AG20443 (cell line): ENCODE measurements at regions not wholly inside any gene's neighbourhood (a gene's known extent, or its start where the extent isn't known, plus 50 kb on each side); places are given as distances from the start of the nearest gene placed in this dataset.

ENCODE experiments used
- DNase-seq: peaks from one replicate; pipeline ENCODE4 v3.0.0; 2012; ENCODE audit warnings: low spot score, mixed read lengths

DNA sequence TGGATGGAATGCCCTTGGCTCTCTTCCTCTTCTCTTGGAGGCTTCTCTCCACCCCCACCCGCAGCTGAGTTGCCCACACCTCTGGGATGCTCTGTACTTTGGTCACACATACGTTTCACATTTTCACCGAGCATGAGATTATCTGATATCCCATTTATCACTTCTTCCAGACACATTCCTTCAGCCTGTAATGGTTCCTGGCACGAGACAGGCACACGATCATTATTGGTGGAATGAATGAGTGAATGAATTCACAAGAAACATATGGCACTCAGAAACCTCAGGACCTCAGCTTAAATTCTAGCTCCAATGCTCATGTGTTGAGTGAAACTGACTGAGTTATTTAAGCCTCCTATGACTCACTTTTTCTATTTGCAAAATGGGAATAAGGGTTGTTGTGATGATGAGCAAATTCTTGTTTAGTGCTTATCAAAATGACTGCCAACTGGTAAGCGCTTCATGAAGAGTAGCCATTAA lies 242.7 kb upstream of the JUN start:
- DNase-seq: peak; percentile 77

DNA sequence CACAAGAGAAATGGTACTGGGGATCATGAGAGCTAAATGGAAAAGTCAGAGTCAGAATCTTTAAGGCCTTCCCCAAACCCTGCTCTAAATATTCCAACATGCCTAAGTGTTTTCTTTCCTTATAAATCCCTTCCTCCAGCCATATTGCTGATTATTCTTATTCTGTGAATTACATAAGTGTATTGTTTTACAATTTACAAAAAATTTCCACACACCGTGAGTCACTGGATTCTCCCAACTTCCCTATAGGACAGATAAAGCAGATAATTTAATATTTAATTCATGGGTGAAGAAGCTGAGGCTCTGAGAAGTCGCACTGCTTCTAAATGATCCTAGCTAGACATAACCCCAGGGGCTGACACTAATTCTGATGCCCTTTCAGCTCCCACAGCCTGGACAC lies 243.3 kb upstream of the JUN start:
- no peak for DNase-seq

DNA sequence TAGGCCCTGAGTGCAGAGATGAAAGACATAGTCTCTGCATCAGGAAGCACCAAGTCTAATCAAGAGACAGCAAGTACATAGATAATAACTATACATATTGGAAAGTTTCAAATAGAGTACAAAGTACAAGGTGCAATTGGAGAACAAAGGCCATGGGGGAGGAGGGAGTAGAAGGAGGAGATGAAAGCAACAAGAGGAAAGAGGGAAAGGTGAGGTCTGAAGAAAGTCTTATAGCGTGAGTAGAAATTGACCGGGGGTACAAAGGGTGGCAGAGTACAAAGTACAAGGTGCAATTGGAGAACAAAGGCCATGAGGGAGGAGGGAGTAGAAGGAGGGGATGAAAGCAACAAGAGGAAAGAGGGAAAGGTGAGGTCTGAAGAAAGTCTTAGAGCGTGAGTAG lies 244.2 kb upstream of the JUN start:
- no peak for DNase-seq

DNA sequence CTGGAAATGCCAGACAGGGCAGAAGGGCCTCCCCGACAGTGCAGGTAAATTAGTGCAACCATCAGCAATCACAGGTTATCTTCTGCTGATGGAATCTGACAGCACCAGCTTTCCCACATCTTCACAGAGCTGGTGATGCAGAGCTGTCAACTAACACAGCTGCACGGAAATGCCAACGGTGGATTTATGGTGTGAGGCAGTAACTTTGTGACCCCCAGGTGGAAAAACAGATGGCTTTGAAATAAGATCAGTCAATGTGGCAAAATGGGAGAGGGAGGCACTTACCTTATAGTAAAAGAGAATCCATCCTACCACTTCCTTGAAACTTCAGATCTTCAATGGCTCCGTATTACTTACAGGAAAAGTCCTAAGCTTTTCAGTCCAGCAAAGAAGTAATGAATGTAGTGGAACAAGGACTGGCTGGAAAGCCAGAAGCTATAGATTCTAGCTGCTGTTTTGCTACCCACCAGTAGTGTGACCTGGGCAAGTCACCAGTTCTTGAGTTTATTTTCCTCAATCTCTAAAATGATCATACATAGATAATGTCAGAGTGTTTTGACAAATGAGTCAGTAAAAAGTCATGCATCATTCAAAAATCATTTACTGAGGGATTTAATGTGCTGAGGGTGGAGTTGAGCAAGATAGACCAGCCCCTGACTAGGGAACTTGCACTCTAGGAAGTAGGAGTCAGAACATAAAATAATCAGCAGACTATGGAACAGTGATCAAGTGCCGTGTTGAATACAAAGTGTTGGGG lies 245.7 kb upstream of the JUN start:
- DNase-seq: no peak

DNA sequence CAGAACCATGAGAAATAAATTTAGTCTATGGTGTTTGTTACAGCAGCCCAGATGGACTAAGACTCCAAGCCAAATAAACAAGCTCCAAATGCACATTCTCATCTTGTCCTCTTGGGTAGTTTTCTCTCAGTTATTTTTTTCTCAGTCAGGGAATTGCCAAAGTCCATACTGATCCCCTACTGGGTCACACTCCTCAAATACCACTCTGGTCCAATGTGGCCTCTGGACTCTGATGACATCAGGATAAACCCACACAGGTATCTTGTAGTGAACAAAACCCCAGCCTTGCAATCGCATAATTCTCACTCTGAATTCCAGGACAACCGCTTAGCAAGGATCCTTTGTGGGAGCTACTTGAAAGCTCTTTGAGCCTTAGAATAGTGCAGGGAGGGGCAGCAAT lies 248.4 kb upstream of the JUN start:
- DNase-seq: no peak

DNA sequence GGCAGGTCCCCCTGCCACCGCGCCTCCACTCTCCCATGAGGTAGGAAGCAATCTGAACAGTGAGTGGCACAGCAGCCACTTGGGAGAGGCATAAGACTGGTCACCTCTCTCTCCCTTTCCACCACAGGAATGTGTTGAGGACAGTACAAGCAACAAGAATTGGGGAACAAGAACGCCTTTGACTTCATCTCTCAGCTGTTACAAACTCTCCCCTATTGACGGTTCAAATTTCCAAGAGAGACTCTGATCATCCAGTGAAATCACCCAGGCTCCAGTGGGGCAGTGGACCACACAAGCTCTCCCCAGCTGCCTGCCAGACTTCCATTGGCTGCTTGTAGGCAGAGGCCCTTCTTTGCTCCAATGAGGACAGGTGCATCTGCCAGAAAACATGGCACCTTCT lies 249.9 kb upstream of the JUN start:
- no peak for DNase-seq

DNA sequence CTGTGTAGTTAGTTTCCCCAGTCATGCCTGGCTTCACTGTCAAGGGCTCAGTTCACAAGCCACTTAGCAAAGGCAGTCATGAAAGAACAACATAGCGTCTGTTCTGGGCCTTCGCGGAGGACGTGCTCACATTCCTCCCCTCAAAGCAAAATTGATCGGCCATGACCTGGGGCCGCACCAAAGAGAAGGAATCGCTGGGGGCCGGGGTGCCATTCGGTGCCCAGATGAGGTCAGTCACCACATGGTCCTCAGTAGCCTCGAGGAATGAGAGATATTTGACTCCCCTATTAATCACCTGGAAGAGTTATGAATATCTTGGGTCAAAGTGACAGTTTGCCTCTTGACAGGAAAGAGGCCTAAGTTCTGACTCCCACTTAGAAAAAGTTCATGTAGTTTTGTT lies 251.1 kb upstream of the JUN start:
- no peak for DNase-seq

DNA sequence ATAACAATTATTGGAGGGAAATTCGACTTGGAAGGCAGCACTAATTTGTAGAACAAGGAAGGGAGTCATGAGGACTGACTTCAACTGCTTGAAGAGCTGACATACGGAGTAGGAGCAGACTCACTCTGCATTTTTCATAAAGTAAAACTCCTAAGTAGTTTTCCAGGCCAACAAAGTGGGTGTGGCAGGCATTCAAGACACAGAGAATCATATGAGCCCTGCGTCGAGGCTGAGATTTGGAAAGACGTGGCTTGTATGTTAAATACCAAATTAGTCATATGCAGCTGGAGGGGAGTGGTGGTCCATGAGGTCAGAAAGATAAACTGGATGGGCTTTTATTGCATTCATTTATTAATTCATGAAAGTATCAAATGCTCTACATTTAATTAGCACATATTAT lies 255.7 kb upstream of the JUN start:
- DNase-seq: no peak

DNA sequence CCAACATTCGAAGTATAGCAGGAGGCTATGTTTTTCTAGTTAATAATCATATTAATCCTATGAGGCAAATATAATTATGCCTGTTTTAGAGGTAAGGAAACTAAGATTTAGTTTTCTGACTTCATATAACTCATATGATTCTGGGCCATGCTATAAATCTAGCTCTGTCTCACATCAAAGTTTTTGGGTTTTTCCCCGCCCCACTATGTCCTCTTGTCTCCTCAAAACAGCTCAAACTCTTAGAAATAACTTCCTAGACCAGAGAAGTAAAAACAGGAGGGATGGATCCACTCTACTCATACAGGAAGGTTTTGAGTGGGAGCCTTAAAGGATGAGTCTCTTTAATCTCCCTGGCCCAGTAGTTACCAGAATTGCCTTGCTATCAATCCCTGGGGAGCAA lies 256.4 kb upstream of the FGGY start:
- DNase-seq: no peak

DNA sequence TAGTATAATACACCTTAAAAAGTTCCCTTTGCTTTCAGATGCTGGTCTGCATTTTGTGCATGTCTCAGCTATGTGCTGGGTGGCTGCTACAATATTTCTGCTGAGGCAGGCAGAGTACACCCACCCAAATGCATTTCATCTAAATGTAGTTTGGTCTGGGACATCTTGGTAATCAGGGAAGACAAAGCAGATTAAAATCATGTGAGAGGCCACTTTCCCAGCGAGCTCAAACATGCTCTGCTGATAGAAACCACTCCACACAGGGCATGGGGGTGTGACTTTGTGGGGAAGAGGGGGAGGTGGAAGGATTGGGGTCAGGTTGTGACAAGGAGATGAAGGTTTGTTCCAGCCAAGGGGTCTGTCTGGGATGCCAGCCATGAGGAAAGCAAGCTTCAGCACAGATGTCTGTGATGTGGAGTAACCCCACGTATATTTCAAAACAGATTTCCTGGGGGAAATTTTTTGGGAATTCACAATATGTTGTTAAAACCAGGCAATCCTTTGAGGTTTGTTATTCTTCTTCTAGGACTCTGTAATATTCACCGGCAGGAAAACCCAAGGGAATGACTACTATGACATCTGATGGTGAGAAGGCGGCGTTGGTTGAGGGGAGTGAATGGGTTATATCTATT lies 255.1 kb upstream of the FGGY start:
- DNase-seq: no peak

DNA sequence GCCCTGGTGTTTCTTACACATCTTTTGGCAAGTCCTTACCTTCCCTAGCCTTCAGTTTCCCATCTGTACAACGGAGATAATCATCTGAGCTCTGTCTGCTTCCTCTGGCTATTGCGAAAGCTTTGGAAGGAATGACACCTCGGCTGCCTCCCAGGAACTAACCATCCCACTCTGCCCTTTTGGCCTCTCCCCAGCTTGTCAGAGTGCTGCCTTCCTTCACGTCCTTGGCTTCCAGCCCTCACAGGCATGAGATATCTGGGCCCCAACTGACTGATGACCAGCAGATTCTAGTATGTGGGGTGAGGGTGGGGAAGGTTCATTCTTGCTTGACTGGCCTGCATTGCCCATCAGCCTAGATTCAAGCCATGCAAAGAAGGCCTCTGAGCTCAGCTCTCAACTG lies 253.1 kb upstream of the FGGY start:
- peak; percentile 76 for DNase-seq

DNA sequence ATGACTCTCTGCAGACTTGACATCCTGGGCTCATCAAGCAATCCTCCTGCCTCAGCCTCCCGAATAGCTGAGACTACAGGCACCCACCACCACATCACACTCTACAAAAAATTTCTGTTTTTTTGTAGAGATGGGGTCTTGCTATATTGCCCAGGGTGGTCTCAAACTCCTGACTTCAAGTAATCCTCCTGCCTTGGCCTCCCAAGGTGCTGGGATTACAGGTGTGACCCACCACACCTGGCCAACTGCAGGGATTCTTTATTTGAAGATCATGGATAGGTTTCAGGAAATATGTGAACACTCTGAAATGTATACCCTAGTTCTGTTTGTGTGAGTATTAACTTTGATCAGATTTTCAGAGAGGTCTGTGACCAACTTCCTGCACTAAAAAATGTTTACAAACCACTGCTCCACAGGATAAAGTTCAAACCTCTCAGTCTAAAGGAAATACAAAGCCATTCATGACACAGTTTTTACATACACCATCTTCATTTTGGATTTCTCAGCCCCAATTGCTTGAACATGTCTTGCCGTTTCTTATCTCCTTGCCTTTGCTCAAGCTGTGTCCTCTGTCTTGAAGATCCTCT lies 252.3 kb upstream of the FGGY start:
- no peak for DNase-seq

DNA sequence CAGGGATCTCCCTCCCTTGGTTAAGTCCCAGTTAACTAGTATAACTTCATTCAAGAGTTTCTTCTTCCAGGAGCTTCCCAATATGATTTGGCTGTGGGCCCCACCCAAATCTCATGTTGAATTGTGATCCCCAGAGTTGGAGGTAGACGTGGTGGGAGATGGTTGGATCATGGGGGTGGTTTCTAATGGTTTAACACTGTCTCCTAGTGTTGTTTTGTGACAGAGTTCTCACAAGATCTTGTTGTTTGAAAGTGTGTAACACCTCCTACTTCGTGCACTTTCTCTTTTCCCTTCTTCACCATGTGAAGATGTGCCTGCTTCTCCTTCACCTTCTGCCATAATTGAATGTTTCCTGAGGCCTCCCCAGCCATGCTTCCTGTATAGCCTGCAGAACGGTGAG lies 251.8 kb upstream of the FGGY start:
- DNase-seq: no peak

DNA sequence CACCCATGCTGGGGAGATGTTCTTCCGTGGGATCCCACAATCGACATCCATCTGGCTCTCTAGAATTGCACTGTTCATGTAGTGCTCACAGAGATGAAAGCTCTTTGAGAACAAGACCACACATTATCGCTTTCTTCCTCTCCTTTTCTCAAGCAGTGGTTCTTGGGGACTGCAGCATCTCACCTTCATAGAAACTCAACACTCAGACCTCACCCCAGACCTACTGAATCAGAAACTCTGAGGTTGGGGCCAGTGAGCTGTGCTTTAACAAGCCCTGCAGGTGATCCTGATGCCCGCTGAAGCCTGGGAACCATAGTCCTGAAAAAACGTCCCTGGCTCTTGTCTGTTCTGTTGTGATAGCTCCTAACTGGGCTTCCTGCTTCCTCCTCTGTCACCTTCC lies 251.3 kb upstream of the FGGY start:
- no peak for DNase-seq

DNA sequence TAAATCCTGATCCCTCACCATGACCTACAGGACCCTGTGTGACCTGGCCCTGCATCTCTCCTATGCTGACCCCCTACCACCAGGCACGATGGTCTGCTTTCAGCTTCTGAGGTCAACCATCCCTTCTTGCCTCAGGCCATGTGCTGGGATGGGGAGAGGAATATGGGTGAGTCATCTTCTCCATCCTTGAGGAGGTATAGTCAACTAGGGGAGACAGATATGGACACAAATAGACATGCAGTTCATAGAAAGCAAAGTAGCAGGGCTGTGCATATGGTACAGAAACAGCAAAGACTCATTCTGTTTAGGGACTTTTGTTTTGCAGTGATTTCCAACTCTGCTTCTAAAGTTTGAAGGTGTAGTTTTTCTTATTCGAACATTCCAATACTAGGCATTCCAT lies 250.8 kb upstream of the FGGY start:
- DNase-seq: no peak

DNA sequence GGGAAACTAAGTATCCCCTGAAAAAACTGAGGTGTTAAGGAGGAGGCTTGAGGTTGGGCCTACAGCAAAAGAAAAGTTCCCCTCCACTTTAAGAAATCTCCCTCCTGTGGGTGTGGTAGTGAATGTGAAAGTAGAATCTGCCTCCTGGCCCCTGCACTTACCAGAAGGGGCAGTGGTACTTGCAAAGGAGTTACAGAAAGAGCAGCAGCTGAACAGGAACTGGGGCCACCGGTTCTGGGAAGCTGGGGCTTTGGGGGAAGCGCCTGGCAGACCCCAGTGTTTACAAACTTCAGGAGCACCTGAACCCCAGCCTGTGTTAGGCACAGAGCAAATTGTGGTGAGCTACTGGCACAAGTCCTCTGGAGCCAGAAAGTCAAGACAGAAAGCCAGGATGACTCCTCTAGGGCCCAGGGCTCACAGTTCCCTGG lies 250.2 kb upstream of the FGGY start:
- DNase-seq: no peak

DNA sequence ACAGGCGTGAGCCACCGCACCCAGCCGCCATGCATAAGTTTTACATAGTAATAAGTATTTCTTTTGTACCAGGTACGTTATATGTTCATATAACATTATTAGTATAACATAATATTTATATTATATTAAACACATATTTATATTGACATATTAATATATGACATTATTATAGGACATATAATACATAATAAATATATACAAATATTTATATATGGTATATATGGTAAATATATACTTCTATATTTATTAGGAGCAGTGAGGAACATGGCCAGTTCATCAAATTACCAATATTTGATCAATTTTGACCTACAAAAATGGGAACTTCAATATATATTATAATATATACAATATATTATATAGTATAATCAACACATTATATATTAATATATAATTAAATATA lies 245.9 kb upstream of the FGGY start:
- DNase-seq: no peak

DNA sequence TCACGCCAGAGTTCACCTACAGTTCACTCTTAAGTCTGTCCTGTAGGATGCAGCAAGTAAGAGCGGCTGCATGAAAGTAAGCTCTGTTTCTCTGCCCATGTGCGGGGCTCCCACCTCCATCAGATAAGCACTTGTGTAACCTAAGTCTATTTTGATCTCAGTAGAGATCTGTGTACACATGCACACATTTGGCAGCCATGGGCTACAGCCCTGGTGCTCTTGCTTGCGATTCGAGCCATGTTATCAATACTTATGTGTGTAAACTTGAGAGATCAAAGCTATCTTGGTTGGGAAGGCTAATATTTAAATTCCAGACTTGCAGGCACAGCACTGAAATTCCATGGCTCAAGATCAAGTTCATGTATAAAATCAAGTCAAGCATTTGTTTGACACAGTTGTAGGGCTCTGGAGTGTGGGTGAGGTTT lies 244.7 kb upstream of the FGGY start:
- DNase-seq: no peak

DNA sequence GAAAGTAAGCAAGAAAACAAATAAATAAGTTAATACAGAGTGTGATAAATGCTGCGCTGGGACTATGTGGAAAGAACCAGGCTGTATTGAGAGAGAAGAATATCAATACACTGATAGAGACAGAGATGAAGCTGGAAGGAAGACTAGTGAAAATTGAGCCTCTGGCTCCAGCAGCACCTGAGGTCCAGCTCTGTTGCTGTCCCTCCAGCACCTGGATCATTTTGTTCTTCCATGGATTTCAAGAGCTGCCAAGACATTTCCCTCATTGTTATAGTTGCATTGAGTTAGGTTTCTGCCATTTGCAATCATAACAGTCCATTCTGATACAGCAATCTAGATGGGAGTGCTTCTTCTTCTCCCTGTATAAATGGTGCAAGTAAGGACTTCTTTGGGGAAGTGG lies 242.7 kb upstream of the FGGY start:
- no peak for DNase-seq

DNA sequence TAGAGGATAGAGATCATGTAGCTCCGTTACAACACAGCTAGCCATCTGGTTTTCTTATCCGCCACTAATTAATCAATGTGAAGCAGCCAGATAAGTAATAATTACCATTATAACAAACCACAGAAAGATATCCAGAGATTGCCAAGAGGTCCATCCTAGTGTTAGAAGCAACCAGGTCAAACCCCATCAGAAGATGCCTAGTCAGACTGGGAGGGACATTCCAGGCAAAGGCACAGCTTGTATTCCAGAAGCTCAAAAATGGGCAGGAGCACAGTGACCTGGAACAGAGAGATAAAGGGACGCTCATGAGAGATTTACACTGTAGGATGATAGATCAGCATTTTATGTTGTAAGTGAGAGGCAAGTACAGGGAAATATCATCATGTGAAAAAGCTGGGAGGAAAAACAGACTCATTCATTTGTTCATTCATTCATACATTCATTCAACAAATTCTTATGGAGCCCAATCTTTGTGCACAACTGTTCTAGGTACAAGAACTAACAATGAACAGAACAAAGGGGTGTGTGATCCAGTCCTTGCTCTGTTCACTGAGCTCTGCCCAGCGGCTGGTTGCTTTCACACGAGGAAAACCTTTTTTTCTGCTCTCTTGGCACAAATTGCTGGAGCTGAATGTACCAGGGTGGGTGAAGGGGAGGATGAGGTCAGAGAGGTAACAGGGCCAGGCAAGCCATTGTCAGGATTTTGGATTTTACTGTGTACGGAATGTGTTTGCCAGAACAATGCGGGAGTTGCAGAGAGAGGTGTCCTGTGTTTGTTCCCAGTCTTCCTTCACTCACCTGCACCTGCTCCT lies 240.8 kb upstream of the FGGY start:
- peak; percentile 40 for DNase-seq

DNA sequence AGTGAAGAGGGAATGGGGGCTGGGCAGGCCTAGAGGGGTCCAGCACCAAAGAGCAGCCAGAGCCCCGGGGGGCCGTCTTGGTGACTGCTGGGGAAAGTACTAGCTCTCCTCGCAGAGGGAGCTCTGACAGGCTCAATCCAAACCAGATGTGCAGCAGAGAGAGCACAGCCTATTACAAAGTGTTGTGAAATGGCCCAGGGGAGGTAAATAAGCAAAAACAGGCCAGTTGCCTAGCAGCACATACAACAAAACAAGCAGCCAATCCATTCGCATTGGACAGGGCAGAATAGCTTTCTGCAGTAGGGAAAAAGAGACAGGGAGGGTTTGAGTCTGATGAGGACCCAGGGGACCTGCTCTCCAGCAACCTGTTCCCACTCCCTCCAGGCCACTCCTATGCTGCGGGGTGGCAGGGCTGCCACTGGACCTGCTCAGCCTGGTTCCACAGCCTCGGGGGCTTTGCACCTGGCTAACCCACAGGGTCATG lies 239.6 kb upstream of the FGGY start:
- DNase-seq: peak; percentile 95

DNA sequence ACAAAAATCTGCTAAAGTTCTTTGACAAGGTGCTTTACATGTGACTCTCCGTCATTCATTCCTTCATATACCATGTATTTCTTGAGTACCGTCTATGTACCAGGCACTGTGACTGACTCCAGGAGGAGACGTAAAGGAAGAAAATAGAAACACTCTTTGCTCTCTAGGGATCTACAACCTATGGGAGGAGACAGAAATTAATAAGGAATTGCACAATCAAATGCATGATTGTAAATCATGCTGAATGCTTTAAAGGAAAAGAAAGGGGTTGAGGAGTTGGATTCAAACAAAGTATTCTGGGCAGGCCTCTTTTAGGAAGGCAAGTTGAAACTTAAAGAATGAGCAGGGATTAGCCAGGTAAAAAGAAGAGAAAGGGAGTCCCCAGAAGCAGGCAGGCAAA lies 239.1 kb upstream of the FGGY start:
- DNase-seq: no peak
